ENCODE measurements at regions not wholly inside any gene's neighbourhood (a gene's known extent, or its start where the extent isn't known, plus 50 kb on each side); places are given as distances from the start of the nearest gene placed in this dataset.

GRCh38 chr9:14961372-14962068 lies 51.3 kb upstream of the FREM1 start:
- no peak for DNase-seq

DNA sequence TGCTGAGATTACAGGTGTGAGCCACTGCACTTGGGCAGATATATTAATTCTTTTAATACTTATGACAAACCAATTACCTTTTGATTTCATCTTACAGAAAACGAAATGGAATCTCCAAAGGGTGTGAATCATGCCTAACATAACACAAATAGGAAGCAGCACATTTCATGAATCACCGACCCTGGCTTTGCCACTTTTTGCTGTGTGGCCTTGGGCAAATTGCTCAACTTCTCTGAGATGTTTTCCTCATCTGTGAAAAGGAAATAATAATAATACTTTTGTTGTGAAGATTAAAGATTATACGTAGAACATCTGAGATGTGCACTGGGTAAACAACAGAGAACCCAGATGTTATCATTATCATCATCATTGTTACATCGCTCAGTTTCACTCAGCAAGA lies 50.7 kb upstream of the FREM1 start:
- DNase-seq, result no peak

Data from NCI-H1105 treated with DMSO at 0.1 percent for 48 hours (cell line).